ENCODE measurements at regions not wholly inside any gene's neighbourhood (a gene's known extent, or its start where the extent isn't known, plus 50 kb on each side); places are given as distances from the start of the nearest gene placed in this dataset.

GRCh38 chr2:239725551-239725890 lies 299.6 kb downstream of the NDUFA10 start:
- dilution Hi-C loops (cut with MboI; ENCODE audit: extremely low pct_ligation_motif_present, low sequenced_read_pairs) (no loop called here), intact Hi-C loops (cut with micrococcal nuclease) (no loop called here)
- Histone ChIP-seq H3K4me2 (ENCODE audit: insufficient read depth, low read length) (no peak overlapping the region), H3K9ac (replicated peaks; ENCODE audit: extremely low read depth, insufficient read depth, low read length) (no peak overlapping the region), H3K36me3 (ENCODE audit: control insufficient read depth in 2 of 2, extremely low read depth in 1 of 2, insufficient read depth in 2 of 2, low read length in 2 of 2) (no peaks in the 10 kb centered on the region), H3K4me1 (ENCODE audit: control insufficient read depth, extremely low read depth, insufficient read depth, low read length) (no peaks in the 10 kb centered on the region), H3K4me3 (replicated peaks in 1 of 3; ENCODE audit: insufficient read depth in 1 of 3, low read depth in 1 of 3, low read length in 3 of 3) (no peak overlapping the region), H3K27me3 (ENCODE audit: control insufficient read depth in 2 of 2, insufficient read depth in 2 of 2, low read length in 2 of 2) (no peaks in the 10 kb centered on the region), H3K27ac (ENCODE audit: insufficient read depth, low read depth, low read length) (no peak overlapping the region), H2AFZ (ENCODE audit: low read depth, low read length) (no peak overlapping the region), H3K9me3 (replicated peaks; ENCODE audit: control insufficient read depth, insufficient read depth, low read length) (no peaks in the 10 kb centered on the region), H3K79me2 (ENCODE audit: control insufficient read depth, insufficient read depth, low read length) (no peaks in the 10 kb centered on the region), H3K9me1 (replicated peaks; ENCODE audit: control insufficient read depth, extremely low read depth, insufficient read depth, low read length) (no peaks in the 10 kb centered on the region), H4K20me1 (replicated peaks; ENCODE audit: control insufficient read depth, extremely low read depth, insufficient read depth, low read length) (no peaks in the 10 kb centered on the region)
- CTCF ChIA-PET = no interaction called here
- POLR2A ChIA-PET = no interaction called here
- no peak for TF ChIP-seq CTCF (IDR thresholded peaks at IDR 0.05; ENCODE audit: extremely low read depth in 1 of 2, insufficient read depth in 1 of 2, low read depth in 1 of 2, low read length in 2 of 2)
- TF ChIP-seq EZH2 (IDR thresholded peaks at IDR 0.05; ENCODE audit: borderline replicate concordance, low read depth, low read length, severe bottlenecking) = no peak
- TF ChIP-seq FOS (IDR thresholded peaks at IDR 0.05; ENCODE audit: borderline replicate concordance, insufficient read depth, low read length) = no peak
- TF ChIP-seq MYC (IDR thresholded peaks at IDR 0.05; ENCODE audit: low read depth, low read length) = no peak
- no peak for TF ChIP-seq POLR2A (IDR thresholded peaks at IDR 0.05; ENCODE audit: low read depth, low read length)
- TF ChIP-seq JUN (IDR thresholded peaks at IDR 0.05; ENCODE audit: borderline replicate concordance, insufficient read depth, insufficient read length, low read depth) = no peak
- TF ChIP-seq GATA2 (IDR thresholded peaks at IDR 0.05; ENCODE audit: insufficient read depth, insufficient read length, low read depth, low read length) = no peak
- TF ChIP-seq POLR2AphosphoS5 (IDR thresholded peaks at IDR 0.05; ENCODE audit: insufficient read depth, low read depth, low read length) = no peak
- no peak for TF ChIP-seq MAX (IDR thresholded peaks at IDR 0.05; ENCODE audit: insufficient read depth, insufficient read length)
- no peak for FAIRE-seq
- no TSS peak for BruUV-seq (replicated peaks)
- DNase-seq (ENCODE audit: low read depth, low spot score) = no peak
